GM23338 (cell line): ENCODE measurements at regions not wholly inside any gene's neighbourhood (a gene's known extent, or its start where the extent isn't known, plus 50 kb on each side); places are given as distances from the start of the nearest gene placed in this dataset.

Experiments used
- ATAC-seq: fragments of 200-7000 bp; cut with Tn5 transposase; 3 replicates; pipeline ENCODE4 v1.9.1; 2020
- DNase-seq: peaks from one replicate; pipeline ENCODE4 v3.0.0-alpha.2; 2015; ENCODE audit warnings: low spot score
- H2AFZ ChIP-seq: fragments of 200-600 bp; sonication (generic); 2 replicates; pipeline ENCODE4 v1.8.0; 2016; ENCODE audit warnings: antibody characterized with exemption, mild to moderate bottlenecking, moderate library complexity
- H3F3A ChIP-seq: fragments of 200-600 bp; sonication (generic); replicated peaks from 2 replicates; pipeline ENCODE4 v1.8.0; 2017; ENCODE audit warnings: antibody characterized with exemption, mixed run types, low read depth
- H3K27ac ChIP-seq: fragments of 200-600 bp; sonication (generic); 2 replicates; pipeline ENCODE4 v1.6.1; 2016; ENCODE audit warnings: low read depth
- H3K27me3 ChIP-seq: fragments of 200-600 bp; sonication (generic); 2 replicates; pipeline ENCODE4 v1.8.0; 2016; ENCODE audit warnings: mild to moderate bottlenecking, mixed run types, moderate library complexity; ENCODE audit not compliant: insufficient read depth
- H3K36me3 ChIP-seq: fragments of 200-600 bp; sonication (generic); 2 replicates; pipeline ENCODE4 v1.8.0; 2016; ENCODE audit warnings: mild to moderate bottlenecking; ENCODE audit not compliant: insufficient read depth
- H3K4me1 ChIP-seq: fragments of 200-600 bp; sonication (generic); 2 replicates; pipeline ENCODE4 v1.8.0; 2016; ENCODE audit warnings: mild to moderate bottlenecking, moderate library complexity; ENCODE audit not compliant: insufficient read depth
- H3K4me2 ChIP-seq: fragments of 200-600 bp; sonication (generic); 2 replicates; pipeline ENCODE4 v1.7.1; 2017; ENCODE audit warnings: mixed run types
- H3K4me3 ChIP-seq: fragments of 200-600 bp; sonication (generic); 2 replicates; pipeline ENCODE4 v1.6.1; 2016; ENCODE audit warnings: mixed run types
- H3K79me2 ChIP-seq: fragments of 200-600 bp; sonication (generic); replicated peaks from 2 replicates; pipeline ENCODE4 v1.8.0; 2017; ENCODE audit warnings: mild to moderate bottlenecking; ENCODE audit not compliant: insufficient read depth
- H3K9me2 ChIP-seq: fragments of 200-600 bp; sonication (generic); 2 replicates; pipeline ENCODE4 v1.8.0; 2017; ENCODE audit not compliant: insufficient read depth
- H4K20me1 ChIP-seq: fragments of 200-600 bp; sonication (generic); replicated peaks from 2 replicates; pipeline ENCODE4 v1.8.0; 2017; ENCODE audit warnings: mild to moderate bottlenecking; ENCODE audit not compliant: insufficient read depth
- H3K27ac Mint-ChIP-seq: 2 replicates; pipeline ENCODE4 v1.8.0; 2020; ENCODE audit warnings: inconsistent platforms, mild to moderate bottlenecking, moderate library complexity, mixed read lengths
- H3K27me3 Mint-ChIP-seq: 3 replicates; pipeline ENCODE4 v1.8.0; 2022; ENCODE audit warnings: low read depth, mild to moderate bottlenecking, moderate library complexity, mixed read lengths, inconsistent platforms; ENCODE audit not compliant: insufficient read depth, poor library complexity
- H3K36me3 Mint-ChIP-seq: 3 replicates; pipeline ENCODE4 v1.8.0; 2021; ENCODE audit warnings: low read depth, mild to moderate bottlenecking, inconsistent platforms, moderate library complexity, mixed read lengths
- H3K4me1 Mint-ChIP-seq: 3 replicates; pipeline ENCODE4 v1.8.0; 2020; ENCODE audit warnings: mild to moderate bottlenecking, inconsistent platforms, mixed read lengths
- H3K4me3 Mint-ChIP-seq: 3 replicates; pipeline ENCODE4 v1.8.0; 2021; ENCODE audit warnings: moderate library complexity, mild to moderate bottlenecking, inconsistent platforms, mixed read lengths
- H3K9me3 Mint-ChIP-seq: 3 replicates; pipeline ENCODE4 v1.8.0; 2020; ENCODE audit warnings: moderate library complexity, mild to moderate bottlenecking, inconsistent platforms, mixed read lengths
- CREB1 ChIP-seq: fragments of 250-450 bp; sonication (Bioruptor Pico); IDR thresholded peaks from 2 replicates; pipeline ENCODE4 v1.5.0; 2020; ENCODE audit warnings: low read depth, mild to moderate bottlenecking, moderate library complexity
- CTCF ChIP-seq, 2 experiments: fragments of 200-600 bp in 1 of 2; sonication (generic) in 1 of 2; conservative IDR thresholded peaks; 2 replicates each; pipeline versions ENCODE4 v1.5.1 to v1.6.1; 2016 to 2017; ENCODE audit warnings: antibody characterized with exemption in 2 of 2, low read depth in 2 of 2, mild to moderate bottlenecking in 2 of 2, moderate library complexity in 1 of 2
- ETS1 ChIP-seq: IDR thresholded peaks from 2 replicates; pipeline ENCODE4 v1.6.1; 2016; ENCODE audit warnings: antibody characterized with exemption
- EZH2 ChIP-seq: fragments of 200-600 bp; sonication (generic); IDR thresholded peaks from one replicate; pipeline ENCODE4 v1.8.0; 2017; ENCODE audit warnings: antibody characterized with exemption, mild to moderate bottlenecking, low read depth; ENCODE audit not compliant: unreplicated experiment
- EZH2phosphoT487 ChIP-seq: fragments of 200-600 bp; sonication (generic); IDR thresholded peaks from one replicate; pipeline ENCODE4 v1.8.1; 2018; ENCODE audit warnings: antibody characterized with exemption; ENCODE audit not compliant: unreplicated experiment
- JUNB ChIP-seq: IDR thresholded peaks from one replicate; pipeline ENCODE4 v1.6.1; 2016; ENCODE audit warnings: antibody characterized with exemption; ENCODE audit not compliant: unreplicated experiment
- NANOG ChIP-seq: IDR thresholded peaks from 2 replicates; pipeline ENCODE4 v1.6.1; 2016; ENCODE audit warnings: antibody characterized with exemption, borderline replicate concordance
- POLR2AphosphoS5 ChIP-seq: IDR thresholded peaks from 2 replicates; pipeline ENCODE4 v1.6.1; 2016; ENCODE audit warnings: antibody characterized with exemption, low read depth
- REST ChIP-seq: IDR thresholded peaks from one replicate; pipeline ENCODE4 v1.6.1; 2018; ENCODE audit warnings: antibody characterized with exemption; ENCODE audit not compliant: unreplicated experiment
- STAT1 ChIP-seq: IDR thresholded peaks from one replicate; pipeline ENCODE4 v1.6.1; 2016; ENCODE audit warnings: antibody characterized with exemption; ENCODE audit not compliant: unreplicated experiment
- ZNF114 ChIP-seq: fragments of 250-450 bp; sonication (Bioruptor Pico); IDR thresholded peaks from 2 replicates; pipeline ENCODE4 v1.5.0; 2020; ENCODE audit warnings: mild to moderate bottlenecking, moderate library complexity
- ZNF331 ChIP-seq: fragments of 250-450 bp; sonication (Bioruptor Pico); IDR thresholded peaks from 2 replicates; pipeline ENCODE4 v1.5.0; 2020; ENCODE audit warnings: low read depth, mild to moderate bottlenecking, moderate library complexity
- ZNF462 ChIP-seq: fragments of 250-450 bp; sonication (Bioruptor Pico); IDR thresholded peaks from 2 replicates; pipeline ENCODE4 v1.5.0; 2020; ENCODE audit warnings: mild to moderate bottlenecking, moderate library complexity

- H3K4me3 ChIP-seq = no peak overlapping the region
- no peaks in the 10 kb centered on the region for H3K36me3 Mint-ChIP-seq
- H4K20me1 ChIP-seq = no peaks in the 10 kb centered on the region
- peak overlapping the region; percentile 30; the same call in 1 of the 2 replicates for H3K27ac Mint-ChIP-seq
- no peaks in the 10 kb centered on the region; the same call in 2 of the 3 replicates for H3K9me3 Mint-ChIP-seq
- no peak overlapping the region for H3K4me2 ChIP-seq
- no peak for DNase-seq
- H2AFZ ChIP-seq = no peak overlapping the region
- no peaks in the 10 kb centered on the region for H3K27me3 ChIP-seq
- no peak overlapping the region for H3K27ac ChIP-seq
- no peak for ATAC-seq
- H3K4me1 ChIP-seq = no peaks in the 10 kb centered on the region
- no peaks in the 10 kb centered on the region for H3K27me3 Mint-ChIP-seq
- no peaks in the 10 kb centered on the region for H3F3A ChIP-seq
- no peak overlapping the region for H3K4me3 Mint-ChIP-seq
- no peak for TF ChIP-seq JUNB
- TF ChIP-seq CREB1 (CRISPR knock-in tag) = no peak
- TF ChIP-seq REST = no peak
- no peak for TF ChIP-seq ETS1
- no peak for TF ChIP-seq CTCF (conservative IDR thresholded peaks at IDR 0.05; ENCODE audit: low read depth in 2 of 2)
- TF ChIP-seq EZH2 = no peak
- TF ChIP-seq EZH2phosphoT487 = no peak
- no peak for TF ChIP-seq NANOG
- no peak for TF ChIP-seq ZNF114
- no peak for TF ChIP-seq STAT1
- TF ChIP-seq ZNF462 = no peak
- no peak for TF ChIP-seq ZNF331
- no peak for TF ChIP-seq POLR2AphosphoS5
- H3K79me2 ChIP-seq = no peaks in the 10 kb centered on the region
- no peaks in the 10 kb centered on the region for H3K9me2 ChIP-seq
- peaks cover 4% of the 10 kb centered on the region for H3K4me1 Mint-ChIP-seq
- H3K36me3 ChIP-seq = no peaks in the 10 kb centered on the region
These were observed 74.9 kb upstream of the ZC3H11B start for GRCh38 chr1:219687779-219688178.
